22Rv1 (cell line): ENCODE measurements at regions not wholly inside any gene's neighbourhood (a gene's known extent, or its start where the extent isn't known, plus 50 kb on each side); places are given as distances from the start of the nearest gene placed in this dataset.
"Not testable (repeated sequence)": the region's sequence is repeated elsewhere in the genome, so short reads cannot be mapped to it uniquely, and the experiment has no call there.

Experiments
- ZFX ChIP-seq: fragments of 450-650 bp; IDR thresholded peaks from 2 replicates; pipeline ENCODE4 v1.6.1; 2017; ENCODE audit warnings: antibody characterized with exemption, borderline replicate concordance
- TF ChIP-seq, protein P1 (sequence below): fragments of 450-650 bp; IDR thresholded peaks from 2 replicates; pipeline ENCODE4 v1.5.1; 2017; ENCODE audit warnings: mild to moderate bottlenecking

DNA sequence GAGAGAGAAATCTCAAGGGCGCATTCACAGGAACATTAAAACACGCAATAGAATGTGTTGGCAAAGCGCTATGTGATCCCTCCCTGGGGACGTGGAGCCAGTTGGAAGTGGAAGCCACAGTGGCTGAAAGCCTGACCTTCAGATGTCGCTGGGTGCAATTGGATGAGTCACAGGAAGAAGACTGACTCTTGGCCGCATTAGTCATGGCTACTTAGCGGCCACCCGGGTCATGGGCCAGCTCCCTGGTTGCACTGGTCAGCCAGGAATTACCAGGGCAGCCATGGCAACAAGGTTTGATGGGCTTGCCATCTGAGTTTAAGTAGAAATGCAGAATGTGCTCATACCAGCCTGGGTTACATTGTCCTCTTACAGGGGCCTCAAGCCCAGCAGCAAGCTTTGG lies 231.2 kb upstream of the FRG2C start:
- TF ChIP-seq, protein P1, sequence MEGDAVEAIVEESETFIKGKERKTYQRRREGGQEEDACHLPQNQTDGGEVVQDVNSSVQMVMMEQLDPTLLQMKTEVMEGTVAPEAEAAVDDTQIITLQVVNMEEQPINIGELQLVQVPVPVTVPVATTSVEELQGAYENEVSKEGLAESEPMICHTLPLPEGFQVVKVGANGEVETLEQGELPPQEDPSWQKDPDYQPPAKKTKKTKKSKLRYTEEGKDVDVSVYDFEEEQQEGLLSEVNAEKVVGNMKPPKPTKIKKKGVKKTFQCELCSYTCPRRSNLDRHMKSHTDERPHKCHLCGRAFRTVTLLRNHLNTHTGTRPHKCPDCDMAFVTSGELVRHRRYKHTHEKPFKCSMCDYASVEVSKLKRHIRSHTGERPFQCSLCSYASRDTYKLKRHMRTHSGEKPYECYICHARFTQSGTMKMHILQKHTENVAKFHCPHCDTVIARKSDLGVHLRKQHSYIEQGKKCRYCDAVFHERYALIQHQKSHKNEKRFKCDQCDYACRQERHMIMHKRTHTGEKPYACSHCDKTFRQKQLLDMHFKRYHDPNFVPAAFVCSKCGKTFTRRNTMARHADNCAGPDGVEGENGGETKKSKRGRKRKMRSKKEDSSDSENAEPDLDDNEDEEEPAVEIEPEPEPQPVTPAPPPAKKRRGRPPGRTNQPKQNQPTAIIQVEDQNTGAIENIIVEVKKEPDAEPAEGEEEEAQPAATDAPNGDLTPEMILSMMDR = not testable (repeated sequence)
- TF ChIP-seq ZFX = not testable (repeated sequence)
